Stimulated activated CD8-positive, alpha-beta memory T cell treated with anti-CD3 and anti-CD28 coated beads, Interleukin-15, amount 100 ng/mL, for 48 hours (primary cell): ENCODE measurements at regions not wholly inside any gene's neighbourhood (a gene's known extent, or its start where the extent isn't known, plus 50 kb on each side); places are given as distances from the start of the nearest gene placed in this dataset.
"Not testable (repeated sequence)": the region's sequence is repeated elsewhere in the genome, so short reads cannot be mapped to it uniquely, and the experiment has no call there.

Experiments
- DNase-seq, 2 donors: peaks; one replicate each; pipeline ENCODE4 v3.0.0-alpha.2; 2020; ENCODE audit warnings: low read depth in 2 of 2

GRCh38 chr7:156384706-156385105 lies 255.9 kb upstream of the RNF32 start:
- DNase-seq: no peak

GRCh38 chr7:156383526-156383925 lies 257.0 kb upstream of the RNF32 start:
- no peak for DNase-seq

GRCh38 chr7:156380261-156380660 lies 260.3 kb upstream of the RNF32 start:
- no peak for DNase-seq

- DNase-seq: no peak
These were observed 261.1 kb upstream of the RNF32 start for GRCh38 chr7:156379324-156380070.

- DNase-seq: no peak
These were observed 261.8 kb upstream of the RNF32 start for GRCh38 chr7:156378806-156379205.

- DNase-seq: no peak
These were observed 264.3 kb upstream of the RNF32 start for GRCh38 chr7:156376317-156376716.

GRCh38 chr7:156374335-156374734 lies 266.2 kb upstream of the RNF32 start:
- no peak for DNase-seq

GRCh38 chr7:156369929-156370328 lies 270.6 kb upstream of the RNF32 start:
- DNase-seq: not testable (repeated sequence)

- no peak for DNase-seq
These were observed 272.3 kb upstream of the RNF32 start for GRCh38 chr7:156368053-156368843.

GRCh38 chr7:156363751-156364150 lies 276.8 kb upstream of the RNF32 start:
- no peak for DNase-seq

- DNase-seq: no peak
These were observed 279.7 kb upstream of the RNF32 start for GRCh38 chr7:156360835-156361234.

- no peak for DNase-seq
These were observed 284.0 kb upstream of the RNF32 start for GRCh38 chr7:156356551-156356950.

GRCh38 chr7:156353352-156353751 lies 287.2 kb upstream of the RNF32 start:
- DNase-seq: no peak

GRCh38 chr7:156347703-156348248 lies 292.8 kb upstream of the RNF32 start:
- not testable (repeated sequence) for DNase-seq

- DNase-seq: no peak
These were observed 293.4 kb upstream of the RNF32 start for GRCh38 chr7:156347132-156347531.

GRCh38 chr7:156344595-156344994 lies 296.0 kb upstream of the RNF32 start:
- no peak for DNase-seq

GRCh38 chr7:156334636-156335035 lies 305.9 kb upstream of the RNF32 start:
- no peak for DNase-seq

GRCh38 chr7:156327916-156328315 lies 312.7 kb upstream of the RNF32 start:
- no peak for DNase-seq

GRCh38 chr7:156327474-156327873 lies 313.1 kb upstream of the RNF32 start:
- no peak for DNase-seq

- no peak for DNase-seq
These were observed 316.4 kb upstream of the RNF32 start for GRCh38 chr7:156324201-156324600.

- not testable (repeated sequence) for DNase-seq
These were observed 319.1 kb upstream of the RNF32 start for GRCh38 chr7:156321430-156321829.

- no peak for DNase-seq
These were observed 321.6 kb upstream of the RNF32 start for GRCh38 chr7:156318926-156319325.

GRCh38 chr7:156318426-156318825 lies 322.1 kb upstream of the RNF32 start:
- DNase-seq: no peak
